Stimulated activated CD4-positive, alpha-beta T cell treated with anti-CD3 and anti-CD28 coated beads, Interleukin-15, amount 100 ng/mL, for 24 hours (primary cell): ENCODE measurements at regions not wholly inside any gene's neighbourhood (a gene's known extent, or its start where the extent isn't known, plus 50 kb on each side); places are given as distances from the start of the nearest gene placed in this dataset.
"Not testable (repeated sequence)": the region's sequence is repeated elsewhere in the genome, so short reads cannot be mapped to it uniquely, and the experiment has no call there.

Source experiments
- DNase-seq: peaks from one replicate; pipeline ENCODE4 v3.0.0-alpha.2; 2020

DNA sequence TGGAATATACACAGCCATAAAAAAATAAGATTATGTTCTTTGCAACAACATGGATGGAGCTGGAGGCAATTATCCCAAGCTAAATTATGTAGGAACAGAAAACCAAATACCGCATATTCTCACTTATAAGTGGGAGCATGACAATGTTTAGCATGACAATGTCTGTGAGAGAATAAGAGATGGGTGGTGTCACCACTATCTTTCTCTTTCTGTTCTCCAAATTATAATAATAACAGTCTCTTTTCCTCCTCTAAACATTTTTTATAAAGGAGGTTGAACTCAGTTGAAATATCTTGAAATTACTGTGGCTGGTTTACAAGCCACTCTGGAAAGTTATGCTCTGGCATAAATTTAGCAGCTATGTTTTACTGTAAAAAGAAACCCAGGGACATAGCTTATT is 108.4 kb upstream of the NBPF19 start:
- not testable (repeated sequence) for DNase-seq

DNA sequence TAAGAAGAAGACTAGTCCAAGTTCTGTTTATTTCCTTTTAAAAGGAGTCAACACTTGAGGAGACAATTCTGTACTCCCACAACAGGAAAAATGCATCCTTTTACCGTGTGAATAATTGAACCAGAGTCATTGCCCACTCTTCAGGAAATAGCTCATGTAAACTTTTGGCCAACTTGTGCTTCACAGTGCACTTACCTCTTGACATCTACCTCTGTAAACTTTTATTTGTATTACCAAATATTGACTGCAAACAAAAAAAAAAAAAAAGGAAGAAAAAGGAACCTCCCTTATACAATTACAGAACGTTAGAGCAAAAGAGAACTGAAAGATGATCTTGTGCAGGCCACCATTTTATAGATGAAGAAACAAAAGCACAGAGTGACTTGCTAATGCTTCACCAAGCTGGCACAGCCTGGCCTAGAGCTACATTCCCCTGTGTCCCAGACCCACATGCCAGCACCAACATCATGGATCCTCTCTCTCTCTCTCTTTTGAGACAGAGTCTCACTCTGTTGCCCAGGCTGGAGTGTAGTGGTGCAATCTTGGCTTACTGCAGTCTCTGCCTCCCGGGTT is 107.3 kb upstream of the NBPF19 start:
- DNase-seq: not testable (repeated sequence)

DNA sequence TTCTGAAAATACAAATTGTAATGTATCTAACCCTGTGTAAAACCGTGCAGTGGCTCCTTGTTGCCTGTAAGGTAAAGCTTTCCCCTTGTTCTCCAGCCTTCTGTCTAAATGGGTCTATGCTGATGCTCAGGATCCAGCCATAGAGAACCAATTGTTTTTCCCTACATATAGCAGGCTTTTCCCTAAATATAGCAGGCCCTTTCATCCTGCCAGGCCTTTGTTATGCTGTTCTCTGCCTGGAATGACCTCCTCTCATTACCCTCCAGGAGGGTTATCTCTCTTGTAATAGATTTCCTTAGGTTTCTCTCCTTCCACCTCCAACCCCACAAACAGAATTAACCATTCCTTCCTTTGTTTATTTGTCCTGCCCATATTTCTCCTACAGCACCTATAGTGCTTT is 106.5 kb upstream of the NBPF19 start:
- DNase-seq: not testable (repeated sequence)

DNA sequence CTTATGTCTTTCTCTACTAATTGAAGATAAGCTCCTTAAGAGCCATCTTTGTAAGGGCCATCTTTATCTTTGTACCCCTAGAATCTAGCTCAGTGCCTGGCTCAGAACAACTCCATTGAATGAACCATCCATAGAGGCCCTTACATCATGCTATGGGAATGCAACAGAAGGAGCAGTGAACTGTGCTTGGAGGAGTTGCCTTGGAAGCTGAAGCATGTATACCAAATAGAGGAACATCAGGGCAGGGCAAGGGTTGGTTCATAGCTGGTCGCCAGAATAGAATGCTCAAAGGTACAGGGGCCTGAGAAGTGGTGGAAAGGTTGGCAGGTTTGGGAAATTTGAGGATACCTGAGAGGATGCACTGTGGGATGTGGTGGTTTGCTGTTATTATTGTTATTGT is 105.8 kb upstream of the NBPF19 start:
- not testable (repeated sequence) for DNase-seq

DNA sequence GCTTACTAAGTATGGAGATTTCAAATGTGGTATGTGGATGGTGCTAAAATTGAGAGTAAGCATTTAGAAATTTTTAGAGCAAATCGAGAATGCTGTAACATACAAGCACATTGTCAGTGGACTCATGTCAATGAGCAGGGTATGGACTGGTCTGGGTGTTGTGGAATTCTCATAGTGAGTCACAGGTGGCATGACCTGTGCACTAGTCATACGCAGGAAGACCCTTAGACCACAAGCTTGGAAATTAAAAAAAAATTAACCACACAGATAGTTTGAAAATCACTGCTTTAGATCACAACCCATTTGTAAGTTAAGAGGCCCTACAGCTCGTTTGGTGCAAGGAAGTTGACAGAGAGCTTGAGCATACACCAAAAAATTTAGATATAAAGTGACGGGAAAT is 102.9 kb upstream of the NBPF19 start:
- DNase-seq: not testable (repeated sequence)

DNA sequence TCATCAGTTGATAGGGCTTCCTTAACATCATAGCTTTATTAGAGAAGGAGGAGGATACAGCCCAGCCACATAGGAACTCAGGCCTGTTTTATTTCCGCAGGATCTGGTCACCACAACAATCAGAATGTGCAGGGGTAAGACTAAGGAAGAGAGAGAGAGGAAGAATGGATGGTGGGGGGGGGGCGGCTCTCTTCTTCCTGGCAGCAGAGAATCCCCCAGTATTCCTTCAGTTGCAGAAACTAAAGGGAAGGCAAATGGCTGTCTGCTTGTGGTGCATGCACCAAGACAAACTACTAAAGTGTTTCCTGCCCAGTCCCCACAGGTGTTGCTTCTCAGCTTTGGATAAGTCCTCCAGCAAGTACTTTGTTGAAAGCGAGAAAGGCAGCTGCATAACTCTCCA is 96.4 kb upstream of the NBPF19 start:
- DNase-seq: not testable (repeated sequence)

DNA sequence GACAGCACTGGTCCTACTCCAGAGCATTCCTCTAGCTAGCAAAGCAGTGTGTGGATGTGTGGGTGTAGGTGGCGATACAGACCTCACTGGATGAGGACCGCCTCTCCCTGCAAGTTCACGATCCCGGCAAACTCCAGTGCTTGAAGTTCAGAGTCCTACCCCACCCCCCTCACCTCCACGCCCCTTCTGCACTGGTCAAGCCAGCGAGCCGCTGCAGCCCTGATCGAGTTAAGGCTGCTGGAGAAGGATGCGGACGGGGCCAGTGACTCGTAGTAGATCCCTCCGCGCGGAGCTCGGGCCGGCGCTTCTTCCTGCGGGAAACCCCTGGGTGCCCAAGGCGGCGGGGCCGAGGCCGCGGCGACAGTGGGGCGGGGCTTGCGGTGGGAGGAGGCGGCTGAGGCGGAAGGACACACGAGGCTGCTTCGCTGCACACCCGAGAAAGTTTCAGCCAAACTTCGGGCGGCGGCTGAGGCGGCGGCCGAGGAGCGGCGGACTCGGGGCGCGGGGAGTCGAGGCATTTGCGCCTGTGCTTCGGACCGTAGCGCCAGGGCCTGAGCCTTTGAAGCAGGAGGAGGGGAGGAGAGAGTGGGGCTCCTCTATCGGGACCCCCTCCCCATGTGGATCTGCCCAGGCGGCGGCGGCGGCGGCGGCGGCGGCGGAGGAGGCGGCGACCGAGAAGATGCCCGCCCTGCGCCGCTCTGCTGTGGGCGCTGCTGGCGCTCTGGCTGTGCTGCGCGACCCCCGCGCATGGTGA is 84.5 kb upstream of the NBPF19 start:
- DNase-seq: peak; percentile 63

DNA sequence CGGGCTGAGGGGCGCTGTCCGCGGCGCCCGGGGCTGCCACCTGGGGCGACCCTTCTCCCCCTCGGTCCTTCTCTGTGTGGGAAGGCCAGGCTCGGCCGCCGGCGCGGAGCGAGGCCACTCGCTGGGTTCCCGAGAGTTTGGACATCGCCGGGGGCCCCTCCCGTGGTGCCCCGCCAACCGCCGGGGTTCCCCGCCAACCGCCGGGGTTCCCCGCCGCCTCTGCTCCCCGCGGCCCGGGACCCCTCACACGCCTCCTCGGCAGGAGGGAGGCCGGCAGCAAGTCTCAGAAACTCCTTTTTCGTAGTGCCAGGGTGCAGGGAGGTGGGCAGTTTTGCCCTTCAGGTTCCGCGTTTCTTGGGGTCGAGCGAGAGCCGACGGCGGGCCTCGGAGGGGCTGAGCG is 83.9 kb upstream of the NBPF19 start:
- not testable (repeated sequence) for DNase-seq

DNA sequence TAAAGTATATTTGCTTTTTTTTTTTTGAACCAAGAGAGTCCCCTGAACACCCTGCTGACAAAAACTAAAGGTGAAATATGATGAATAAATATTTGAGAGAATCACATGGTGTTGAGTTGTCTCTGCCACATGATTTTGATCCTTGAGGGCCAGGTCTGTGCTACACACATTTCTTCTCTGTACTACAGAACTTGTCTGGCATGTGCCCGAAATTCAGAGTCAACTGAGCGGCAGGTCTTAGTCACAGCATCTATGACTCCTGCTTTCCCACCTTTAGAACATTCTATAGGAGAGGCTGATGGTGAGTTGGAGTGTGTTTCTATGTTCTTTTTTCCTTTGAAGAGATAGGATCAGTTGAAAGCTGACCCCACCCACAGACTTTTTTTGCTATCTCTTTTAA is 79.0 kb upstream of the NBPF19 start:
- peak; percentile 69 for DNase-seq

DNA sequence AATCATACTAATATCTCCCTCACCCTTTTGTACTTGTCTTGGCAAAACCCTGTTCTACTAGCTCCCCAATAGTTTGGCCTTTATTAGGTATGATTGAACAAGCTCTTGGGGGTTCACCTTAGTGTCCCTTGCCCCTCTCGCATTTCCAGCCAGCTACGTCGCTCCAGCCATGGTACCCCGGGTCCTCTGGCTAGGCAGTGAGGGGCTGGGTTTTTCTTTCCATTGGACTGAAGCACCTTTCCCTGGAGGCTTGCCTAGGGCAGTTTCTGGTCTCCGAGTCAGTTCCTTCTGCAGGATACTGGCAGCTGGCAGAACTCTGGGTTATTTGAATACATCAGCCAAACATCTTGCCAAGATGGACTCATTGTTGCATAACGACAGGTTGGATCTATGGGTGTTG is 76.3 kb upstream of the NBPF19 start:
- not testable (repeated sequence) for DNase-seq

DNA sequence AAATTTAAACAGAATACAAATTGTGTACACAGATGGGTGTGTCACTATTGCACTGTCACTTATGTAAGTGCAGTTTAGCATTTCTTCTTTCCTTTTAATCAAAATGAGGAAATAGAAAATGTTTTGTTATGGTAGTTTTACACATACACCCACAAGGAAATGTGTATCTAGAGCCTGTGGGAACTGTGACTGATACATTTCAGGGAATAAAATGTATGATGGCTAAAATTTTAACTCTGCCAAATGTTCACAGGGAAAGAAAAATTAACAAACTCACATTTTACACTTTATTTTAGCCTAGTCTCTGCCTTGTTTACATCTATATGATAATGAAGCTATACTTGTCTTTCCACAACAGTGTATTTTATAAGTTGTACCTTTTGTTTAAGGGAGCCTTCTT is 66.4 kb upstream of the NBPF19 start:
- not testable (repeated sequence) for DNase-seq

DNA sequence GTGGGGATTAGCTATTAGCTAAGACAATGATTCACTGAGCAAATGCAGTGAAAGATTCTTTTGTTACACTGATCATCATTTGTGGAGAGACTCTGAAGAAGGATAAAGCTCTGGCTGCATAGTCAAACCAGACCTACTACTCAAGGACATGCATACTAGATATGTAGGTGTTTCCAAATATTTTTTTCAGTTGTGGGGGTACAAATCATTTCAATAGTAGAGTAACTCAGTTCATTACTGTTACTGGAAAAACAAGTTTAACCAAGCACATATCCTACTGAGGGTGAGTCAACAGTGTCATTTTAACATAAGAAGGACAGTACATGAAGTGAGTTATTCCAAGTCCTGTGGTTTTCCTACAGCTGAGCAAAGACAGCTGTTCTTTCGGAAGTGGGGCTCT is 59.5 kb upstream of the NBPF19 start:
- DNase-seq: not testable (repeated sequence)

DNA sequence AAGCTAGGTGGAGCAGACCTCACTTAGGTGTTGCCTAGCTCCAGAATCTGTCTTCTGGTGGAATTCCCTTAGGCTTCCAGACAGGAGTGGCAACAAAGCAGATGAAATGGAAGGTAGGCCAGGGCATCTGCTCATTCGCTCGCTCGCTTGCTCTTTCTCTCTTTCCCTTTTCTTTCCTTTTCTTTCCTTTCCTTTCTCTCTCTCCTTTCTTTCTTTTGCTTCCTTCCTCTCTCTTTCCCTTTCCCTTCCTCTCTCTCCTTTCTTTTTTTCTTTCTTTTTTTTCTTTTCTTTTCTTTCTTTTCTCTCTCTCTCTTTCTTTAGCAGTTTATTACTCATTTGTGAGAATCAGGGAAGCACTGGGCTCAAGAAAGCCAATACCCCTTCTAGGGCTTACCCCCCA is 56.1 kb upstream of the NBPF19 start:
- not testable (repeated sequence) for DNase-seq

DNA sequence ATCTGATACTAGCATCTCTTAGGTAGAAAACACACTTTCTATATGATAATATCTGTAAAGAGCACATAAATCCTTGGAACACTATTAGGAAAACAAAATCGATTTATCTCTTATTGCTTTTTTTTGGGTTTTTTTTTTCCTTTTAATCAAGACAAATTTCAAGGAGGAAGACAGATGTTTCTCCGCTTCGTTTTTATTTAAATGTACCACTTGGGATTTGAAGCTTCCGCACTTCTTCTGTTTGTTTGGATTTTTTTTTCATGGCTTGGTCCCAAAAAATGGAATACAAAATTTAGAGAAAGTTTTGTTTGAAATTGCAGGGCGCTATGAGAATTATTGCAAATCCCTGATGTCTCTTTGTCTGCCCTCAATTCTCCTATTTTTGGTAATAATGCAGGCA is 51.7 kb upstream of the NBPF19 start:
- not testable (repeated sequence) for DNase-seq
